BLaER1 (cell line): ENCODE measurements at regions not wholly inside any gene's neighbourhood (a gene's known extent, or its start where the extent isn't known, plus 50 kb on each side); places are given as distances from the start of the nearest gene placed in this dataset.

Source experiments
- H3K27ac ChIP-seq: shearing (Covaris generic); formaldehyde crosslinking; 2 replicates; pipeline ENCODE4 v1.8.1; 2022
- H3K27me3 ChIP-seq: shearing (Covaris generic); formaldehyde crosslinking; 2 replicates; pipeline ENCODE4 v1.8.1; 2022
- H3K36me3 ChIP-seq: shearing (Covaris generic); formaldehyde crosslinking; 2 replicates; pipeline ENCODE4 v1.8.1; 2022
- H3K4me1 ChIP-seq: shearing (Covaris generic); formaldehyde crosslinking; 2 replicates; pipeline ENCODE4 v1.8.1; 2022
- H3K4me2 ChIP-seq: shearing (Covaris generic); formaldehyde crosslinking; 2 replicates; pipeline ENCODE4 v1.8.1; 2022
- H3K4me3 ChIP-seq: shearing (Covaris generic); formaldehyde crosslinking; 2 replicates; pipeline ENCODE4 v1.8.1; 2022
- H3K9ac ChIP-seq: shearing (Covaris generic); formaldehyde crosslinking; 2 replicates; pipeline ENCODE4 v1.8.1; 2022
- H3K9me3 ChIP-seq: shearing (Covaris generic); formaldehyde crosslinking; 2 replicates; pipeline ENCODE4 v1.8.1; 2022
- H4K20me1 ChIP-seq: shearing (Covaris generic); formaldehyde crosslinking; 2 replicates; pipeline ENCODE4 v1.8.1; 2022
- Cebpa-rat ChIP-seq: shearing (Covaris generic); IDR thresholded peaks from 2 replicates; pipeline ENCODE4 v1.8.1; 2022

DNA sequence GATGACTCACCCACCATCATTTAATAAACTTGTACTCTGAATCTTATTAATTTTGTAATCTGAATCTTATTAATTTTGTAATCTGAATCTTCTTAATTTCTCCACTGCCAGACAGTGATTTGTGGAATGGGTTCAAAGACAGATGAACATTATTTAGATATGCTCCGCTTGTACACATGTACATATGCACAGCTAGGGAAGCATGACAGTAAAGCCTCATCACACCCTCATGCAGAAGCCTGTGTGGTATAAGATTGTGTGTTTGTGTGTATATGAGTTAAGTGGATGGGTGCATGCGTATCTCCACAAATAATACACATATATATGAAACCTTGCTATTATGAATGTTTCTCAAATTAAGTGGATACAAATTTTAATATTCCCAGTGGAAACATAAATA lies 318.5 kb upstream of the SFRP2 start:
- no peaks in the 10 kb centered on the region for H3K4me1 ChIP-seq
- no peak overlapping the region for H3K4me2 ChIP-seq
- no peaks in the 10 kb centered on the region for H4K20me1 ChIP-seq
- no peak overlapping the region for H3K27ac ChIP-seq
- 0 out of 2 replicates have a peak, but pooled peaks cover 5% of the 10 kb centered on the region for H3K9me3 ChIP-seq
- no peaks in the 10 kb centered on the region for H3K27me3 ChIP-seq
- H3K36me3 ChIP-seq, result no peaks in the 10 kb centered on the region
- no peak overlapping the region for H3K9ac ChIP-seq
- TF ChIP-seq Cebpa-rat, result no peak
- no peak overlapping the region for H3K4me3 ChIP-seq

DNA sequence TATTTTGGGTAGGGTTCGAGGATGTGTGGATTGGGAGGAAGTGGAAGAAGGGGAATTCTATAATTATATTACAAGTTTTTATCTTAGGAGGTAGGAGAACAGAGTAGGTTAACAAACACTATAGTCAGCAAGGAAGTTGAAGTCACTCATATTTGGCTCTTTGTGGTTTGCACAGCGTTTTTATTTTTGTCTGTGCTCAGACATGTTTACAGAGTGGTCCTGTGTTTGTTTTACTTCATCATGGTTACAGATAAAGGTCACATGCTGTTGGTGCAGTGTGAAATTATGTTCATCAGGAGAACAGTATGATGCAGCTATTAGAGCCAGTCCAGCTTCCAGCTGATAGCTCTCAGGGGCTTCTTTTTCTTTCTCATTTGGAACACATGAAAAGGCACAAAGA lies 299.9 kb upstream of the SFRP2 start:
- TF ChIP-seq Cebpa-rat, result no peak
- H3K4me2 ChIP-seq, result no peak overlapping the region
- H3K4me1 ChIP-seq, result no peaks in the 10 kb centered on the region
- no peaks in the 10 kb centered on the region for H4K20me1 ChIP-seq
- H3K4me3 ChIP-seq, result no peak overlapping the region
- no peaks in the 10 kb centered on the region for H3K27me3 ChIP-seq
- H3K27ac ChIP-seq, result no peak overlapping the region
- H3K36me3 ChIP-seq, result no peaks in the 10 kb centered on the region
- H3K9ac ChIP-seq, result no peak overlapping the region
- no peaks in the 10 kb centered on the region for H3K9me3 ChIP-seq

DNA sequence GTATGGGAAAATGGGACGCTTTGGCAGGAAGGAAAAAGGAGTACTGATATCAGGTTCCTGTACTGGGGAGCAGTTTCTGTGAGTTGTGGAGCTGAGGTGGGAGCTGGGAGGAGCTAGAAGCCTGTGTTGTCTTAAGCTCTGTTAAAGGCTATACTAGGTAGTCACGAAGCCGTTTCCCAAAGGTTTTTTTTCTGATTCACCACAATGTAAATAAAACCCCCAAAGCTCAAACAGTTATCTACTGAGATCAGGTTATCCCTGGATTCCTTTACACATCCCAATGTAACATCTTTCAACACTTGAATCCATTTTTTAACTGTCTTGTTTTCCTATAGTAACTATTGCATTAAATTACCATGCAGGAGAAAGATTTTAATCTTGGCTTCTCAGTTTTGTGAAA lies 297.4 kb upstream of the SFRP2 start:
- H3K4me1 ChIP-seq, result no peaks in the 10 kb centered on the region

DNA sequence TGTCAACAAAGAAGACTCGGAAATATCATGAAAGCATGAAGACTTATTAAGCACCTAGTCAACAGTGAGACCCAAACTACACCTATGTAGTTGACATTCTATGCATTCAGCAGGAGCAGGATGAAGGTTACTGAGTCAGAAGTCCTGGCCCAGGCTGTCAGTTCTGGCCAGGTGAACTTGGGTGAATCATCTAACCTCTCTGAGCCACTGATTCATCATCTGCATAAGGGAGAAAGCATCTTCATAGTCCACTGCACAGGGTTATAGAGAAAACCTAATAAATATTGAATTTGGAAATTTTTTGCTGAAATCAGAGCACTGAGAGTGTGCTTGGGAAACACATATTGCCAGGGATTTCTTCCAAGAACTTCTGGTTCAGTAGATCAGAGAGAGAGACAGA lies 296.0 kb upstream of the SFRP2 start:
- no peak for TF ChIP-seq Cebpa-rat
- no peaks in the 10 kb centered on the region for H3K4me1 ChIP-seq
- H3K4me3 ChIP-seq, result no peak overlapping the region
- no peaks in the 10 kb centered on the region for H3K36me3 ChIP-seq
- no peak overlapping the region for H3K4me2 ChIP-seq
- H3K9ac ChIP-seq, result no peak overlapping the region
- no peaks in the 10 kb centered on the region for H3K9me3 ChIP-seq
- no peaks in the 10 kb centered on the region for H4K20me1 ChIP-seq
- no peak overlapping the region for H3K27ac ChIP-seq
- no peaks in the 10 kb centered on the region for H3K27me3 ChIP-seq

More for the DNA sequence above, 297.4 kb upstream of the SFRP2 start:
- TF ChIP-seq Cebpa-rat, result no peak
- no peaks in the 10 kb centered on the region for H3K9me3 ChIP-seq
- H3K27ac ChIP-seq, result no peak overlapping the region
- H3K4me2 ChIP-seq, result no peak overlapping the region
- no peaks in the 10 kb centered on the region for H3K36me3 ChIP-seq
- H3K4me3 ChIP-seq, result no peak overlapping the region
- no peaks in the 10 kb centered on the region for H4K20me1 ChIP-seq
- H3K27me3 ChIP-seq, result no peaks in the 10 kb centered on the region
- no peak overlapping the region for H3K9ac ChIP-seq

DNA sequence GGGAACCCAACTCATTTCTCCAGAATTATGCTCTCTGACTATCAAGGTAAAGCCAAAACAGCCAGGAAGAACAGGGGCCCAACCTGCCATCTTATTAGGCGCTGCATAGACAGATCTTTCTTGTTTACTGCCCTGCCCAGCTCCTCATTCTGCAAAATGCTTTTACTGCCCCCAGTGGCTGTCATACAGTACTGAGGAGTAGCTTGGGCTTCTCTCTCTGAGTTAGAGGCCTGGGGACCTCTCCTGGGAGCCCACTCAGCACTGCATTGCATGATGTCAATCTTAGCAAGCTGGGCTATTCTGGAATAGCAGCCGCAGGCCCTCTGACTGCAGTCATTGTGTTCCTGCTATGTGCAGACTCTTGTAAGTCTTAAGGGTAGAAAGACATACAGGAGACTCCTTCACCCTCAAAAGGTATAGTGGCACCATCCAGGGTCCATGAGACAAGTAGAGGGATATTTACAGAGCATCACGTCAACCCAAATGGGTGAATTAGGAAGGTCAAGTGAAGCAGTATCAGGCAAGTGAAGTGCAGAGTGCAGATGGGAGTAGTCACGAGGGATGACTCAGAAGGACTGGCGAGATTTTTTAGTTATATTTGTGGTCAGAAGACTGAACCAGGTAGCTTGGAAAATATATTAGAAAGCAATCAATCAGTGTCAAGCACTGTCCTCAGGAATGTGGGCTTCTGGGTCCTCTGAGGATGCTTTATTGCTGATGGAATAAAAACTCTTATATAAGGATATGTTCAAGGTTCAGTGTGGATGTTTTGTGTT lies 294.1 kb upstream of the SFRP2 start:
- Histone ChIP-seq H3K4me2 (no peak overlapping the region), H3K36me3 (no peaks in the 10 kb centered on the region), H4K20me1 (no peaks in the 10 kb centered on the region), H3K4me1 (no peaks in the 10 kb centered on the region), H3K27me3 (no peaks in the 10 kb centered on the region), H3K4me3 (no peak overlapping the region), H3K9me3 (no peaks in the 10 kb centered on the region), H3K9ac (no peak overlapping the region), H3K27ac (no peak overlapping the region)
- TF ChIP-seq Cebpa-rat, result no peak

DNA sequence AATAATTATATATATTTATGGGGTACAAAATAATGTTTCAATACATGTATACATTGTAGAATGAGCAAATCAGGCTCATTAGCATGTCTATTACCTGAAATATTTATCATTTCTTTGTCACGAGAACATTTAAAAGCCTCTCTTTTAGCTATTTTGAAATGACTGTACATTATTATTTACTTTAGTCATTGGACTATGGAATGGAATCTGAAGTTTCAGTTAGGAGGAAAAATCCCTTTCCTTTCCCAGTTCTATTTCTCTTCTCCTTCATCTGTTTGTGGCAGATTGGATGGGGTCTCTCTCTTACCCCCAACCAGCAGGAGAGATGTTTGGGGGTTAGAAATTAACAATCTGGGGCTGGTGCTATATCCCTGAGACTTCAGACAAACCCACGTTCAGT lies 292.5 kb upstream of the SFRP2 start:
- H3K27ac ChIP-seq, result no peak overlapping the region
- H3K4me3 ChIP-seq, result no peak overlapping the region
- H4K20me1 ChIP-seq, result no peaks in the 10 kb centered on the region
- no peak overlapping the region for H3K9ac ChIP-seq
- no peak overlapping the region for H3K4me2 ChIP-seq
- H3K27me3 ChIP-seq, result no peaks in the 10 kb centered on the region
- no peak for TF ChIP-seq Cebpa-rat
- H3K4me1 ChIP-seq, result no peaks in the 10 kb centered on the region
- no peaks in the 10 kb centered on the region for H3K36me3 ChIP-seq
- H3K9me3 ChIP-seq, result no peaks in the 10 kb centered on the region

DNA sequence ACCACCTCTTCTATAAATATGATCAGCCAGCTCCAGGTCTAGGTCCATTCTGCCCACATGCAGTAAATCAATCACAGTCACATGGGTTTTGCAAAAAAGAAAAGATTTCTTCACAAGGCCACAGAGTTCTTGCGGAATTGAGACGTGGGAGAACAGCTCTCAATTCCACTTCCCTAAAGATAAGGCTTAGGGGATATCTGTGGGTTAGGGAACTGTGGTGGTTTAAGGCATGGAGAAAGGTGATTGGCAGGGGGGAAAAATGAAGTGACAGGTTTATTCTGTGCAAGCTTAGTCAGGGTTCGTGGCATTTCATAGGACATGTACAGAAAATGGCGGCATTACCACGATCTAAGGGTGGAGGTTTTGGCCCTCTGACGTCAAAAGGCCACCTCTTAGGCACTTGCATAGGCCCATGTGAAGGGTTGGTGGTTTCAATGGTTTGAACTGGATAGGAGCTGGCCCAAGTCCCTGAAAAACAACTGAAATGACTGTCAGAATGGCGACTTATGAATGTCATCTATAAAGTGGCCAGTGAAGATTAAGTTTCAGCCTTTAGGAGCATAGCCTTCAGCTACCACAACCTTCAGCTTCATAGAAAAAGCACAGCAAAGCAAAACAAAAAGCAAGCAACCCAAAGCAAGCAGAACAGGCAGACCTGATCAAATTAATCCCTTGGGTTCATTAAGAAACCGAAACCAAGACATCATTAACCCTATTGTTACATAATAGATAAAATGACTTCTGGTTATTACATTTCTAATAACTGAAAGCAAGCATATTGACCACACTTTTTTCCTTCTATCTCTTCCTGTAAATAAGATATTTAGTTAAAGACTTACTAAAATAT lies 289.8 kb upstream of the SFRP2 start:
- no peak overlapping the region for H3K9ac ChIP-seq
- no peaks in the 10 kb centered on the region for H3K4me1 ChIP-seq
- H3K9me3 ChIP-seq, result no peaks in the 10 kb centered on the region
- H3K4me3 ChIP-seq, result no peak overlapping the region
- no peaks in the 10 kb centered on the region for H3K36me3 ChIP-seq
- TF ChIP-seq Cebpa-rat, result no peak
- no peaks in the 10 kb centered on the region for H4K20me1 ChIP-seq
- H3K4me2 ChIP-seq, result no peak overlapping the region
- no peak overlapping the region for H3K27ac ChIP-seq
- H3K27me3 ChIP-seq, result no peaks in the 10 kb centered on the region

DNA sequence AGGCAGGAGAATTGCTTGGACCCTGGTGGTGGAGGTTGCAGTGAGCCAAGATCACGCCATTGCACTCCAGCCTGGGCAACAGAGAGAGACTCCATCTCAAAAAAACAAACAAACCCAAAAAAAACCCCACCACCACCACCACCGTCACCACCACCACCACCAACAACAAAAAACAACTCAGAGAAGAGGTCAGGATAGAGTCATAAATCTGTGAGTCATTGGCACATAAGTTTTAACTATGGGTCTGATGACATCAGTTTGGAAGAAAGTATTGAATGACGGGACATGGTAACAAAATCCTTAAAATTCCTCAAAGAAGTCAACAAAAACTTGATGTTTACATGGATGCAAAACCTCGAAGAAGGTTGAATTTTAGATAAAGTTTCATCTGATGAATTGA lies 288.0 kb upstream of the SFRP2 start:
- Histone ChIP-seq H3K36me3 (no peaks in the 10 kb centered on the region), H3K4me2 (no peak overlapping the region), H3K27me3 (no peaks in the 10 kb centered on the region), H3K4me3 (no peak overlapping the region), H3K4me1 (no peaks in the 10 kb centered on the region), H3K9ac (no peak overlapping the region), H3K27ac (no peak overlapping the region), H3K9me3 (no peaks in the 10 kb centered on the region), H4K20me1 (no peaks in the 10 kb centered on the region)
- no peak for TF ChIP-seq Cebpa-rat

DNA sequence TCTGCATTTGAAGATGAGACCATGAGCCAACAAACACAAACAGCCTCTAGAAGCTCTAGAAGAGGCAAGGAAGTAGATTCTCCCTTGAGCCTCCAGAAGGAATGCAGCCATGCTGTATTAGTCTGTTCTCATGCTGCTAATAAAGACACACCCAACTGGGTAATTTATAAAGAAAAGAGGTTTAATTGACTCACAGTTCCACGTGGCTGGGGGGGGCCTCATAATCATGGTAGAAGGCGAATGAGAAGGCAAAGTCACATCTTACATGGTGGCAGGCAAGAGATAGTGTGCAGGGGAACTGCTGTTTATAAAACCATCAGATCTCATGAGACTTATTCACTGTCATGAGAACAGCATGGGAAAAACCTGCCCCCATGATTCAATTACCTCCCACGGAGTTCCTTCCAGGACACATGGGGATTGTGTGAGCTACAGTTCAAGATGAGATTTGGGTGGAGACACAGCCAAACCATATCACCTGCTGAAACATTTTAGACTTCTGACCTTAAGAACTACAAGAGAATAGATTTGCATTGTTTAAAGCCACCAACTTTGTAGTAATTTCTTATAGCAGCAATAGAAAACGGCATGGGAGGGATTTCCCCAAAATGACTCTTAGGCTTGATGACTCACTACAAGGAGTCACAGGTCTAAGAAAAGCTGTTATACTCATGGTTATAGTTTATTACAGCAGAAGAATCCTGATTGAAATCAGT lies 284.4 kb upstream of the SFRP2 start:
- Histone ChIP-seq H3K27me3 (no peaks in the 10 kb centered on the region), H3K36me3 (no peaks in the 10 kb centered on the region), H3K4me2 (no peak overlapping the region), H3K4me1 (no peaks in the 10 kb centered on the region), H3K27ac (no peak overlapping the region), H4K20me1 (no peaks in the 10 kb centered on the region), H3K9ac (no peak overlapping the region), H3K9me3 (no peaks in the 10 kb centered on the region), H3K4me3 (no peak overlapping the region)
- no peak for TF ChIP-seq Cebpa-rat

DNA sequence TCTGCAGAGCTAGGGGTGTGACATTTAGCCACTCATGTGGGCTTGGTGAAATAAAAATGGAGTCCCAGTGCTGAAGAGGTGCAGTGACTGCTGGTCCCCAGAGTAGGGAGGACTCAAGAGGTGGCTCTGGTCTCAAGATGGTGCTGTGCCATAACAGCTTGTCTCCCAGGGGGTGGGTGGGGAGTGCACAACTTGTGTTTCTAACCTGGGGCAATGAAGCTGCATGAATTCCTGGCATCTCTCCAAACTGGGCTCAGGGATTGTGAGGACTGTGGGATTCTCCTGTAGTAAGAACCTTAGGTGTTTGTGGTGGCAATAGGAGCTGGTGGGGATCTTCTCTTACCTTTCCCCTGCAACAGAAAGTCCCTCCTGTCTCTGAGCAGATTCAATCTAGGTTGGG lies 278.9 kb upstream of the SFRP2 start:
- H4K20me1 ChIP-seq, result no peaks in the 10 kb centered on the region
- H3K4me1 ChIP-seq, result no peaks in the 10 kb centered on the region
- H3K36me3 ChIP-seq, result no peaks in the 10 kb centered on the region
- no peak overlapping the region for H3K4me3 ChIP-seq
- no peak overlapping the region for H3K9ac ChIP-seq
- H3K9me3 ChIP-seq, result peaks cover 34% of the 10 kb centered on the region
- no peak overlapping the region for H3K4me2 ChIP-seq
- H3K27me3 ChIP-seq, result no peaks in the 10 kb centered on the region
- H3K27ac ChIP-seq, result no peak overlapping the region
- no peak for TF ChIP-seq Cebpa-rat
